ENCODE measurements at regions not wholly inside any gene's neighbourhood (a gene's known extent, or its start where the extent isn't known, plus 50 kb on each side); places are given as distances from the start of the nearest gene placed in this dataset.

DNA sequence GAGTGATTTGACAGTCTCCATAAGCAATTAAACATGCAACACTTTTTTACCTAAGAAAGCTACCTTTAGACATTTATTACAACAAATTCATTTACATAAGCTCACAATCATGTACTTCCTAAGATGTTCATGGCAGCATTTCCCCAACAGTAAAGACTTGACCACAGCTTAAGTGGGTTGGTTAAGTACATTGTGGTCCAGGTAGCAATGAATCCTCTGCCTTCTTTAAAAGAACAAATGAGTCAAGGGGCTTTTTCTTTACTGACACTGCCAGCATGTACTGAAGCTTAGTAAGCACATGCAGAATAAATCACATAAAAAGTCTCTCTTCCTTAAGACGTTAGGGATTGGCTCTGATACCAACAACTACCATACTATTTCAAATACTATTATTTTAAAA, 183.7 kb upstream of the USP9Y start:
- TF ChIP-seq, protein P1, sequence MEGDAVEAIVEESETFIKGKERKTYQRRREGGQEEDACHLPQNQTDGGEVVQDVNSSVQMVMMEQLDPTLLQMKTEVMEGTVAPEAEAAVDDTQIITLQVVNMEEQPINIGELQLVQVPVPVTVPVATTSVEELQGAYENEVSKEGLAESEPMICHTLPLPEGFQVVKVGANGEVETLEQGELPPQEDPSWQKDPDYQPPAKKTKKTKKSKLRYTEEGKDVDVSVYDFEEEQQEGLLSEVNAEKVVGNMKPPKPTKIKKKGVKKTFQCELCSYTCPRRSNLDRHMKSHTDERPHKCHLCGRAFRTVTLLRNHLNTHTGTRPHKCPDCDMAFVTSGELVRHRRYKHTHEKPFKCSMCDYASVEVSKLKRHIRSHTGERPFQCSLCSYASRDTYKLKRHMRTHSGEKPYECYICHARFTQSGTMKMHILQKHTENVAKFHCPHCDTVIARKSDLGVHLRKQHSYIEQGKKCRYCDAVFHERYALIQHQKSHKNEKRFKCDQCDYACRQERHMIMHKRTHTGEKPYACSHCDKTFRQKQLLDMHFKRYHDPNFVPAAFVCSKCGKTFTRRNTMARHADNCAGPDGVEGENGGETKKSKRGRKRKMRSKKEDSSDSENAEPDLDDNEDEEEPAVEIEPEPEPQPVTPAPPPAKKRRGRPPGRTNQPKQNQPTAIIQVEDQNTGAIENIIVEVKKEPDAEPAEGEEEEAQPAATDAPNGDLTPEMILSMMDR (IDR thresholded peaks at IDR 0.05 in 4 of 5, conservative IDR thresholded peaks at IDR 0.05 in 1 of 5): no peak
- TF ChIP-seq POLR2A (IDR thresholded peaks at IDR 0.05): no peak

Data from gastrocnemius medialis (tissue), 4 donors.